IMR-90 (cell line): ENCODE measurements at regions not wholly inside any gene's neighbourhood (a gene's known extent, or its start where the extent isn't known, plus 50 kb on each side); places are given as distances from the start of the nearest gene placed in this dataset.

Experiments
- ATAC-seq: fragments of 200-7000 bp; cut with Tn5 transposase; 2 replicates; pipeline ENCODE4 v1.9.1; 2020; ENCODE audit warnings: low read depth, mild to moderate bottlenecking, moderate library complexity
- BruUV-seq: library from RNA; stranded (reverse); fragments of 400-500 nt; replicated peaks from 2 replicates; lab custom pipeline; 2021; lab: Mats Ljungman, UMichigan
- CTCF ChIA-PET: fragments of 300-600 bp; formaldehyde crosslinking; extraction: SDS; loops from one replicate; lab custom pipeline; 2021; ENCODE audit warnings: antibody characterized with exemption; lab: Yijun Ruan, JAX
- POLR2A ChIA-PET: fragments of 300-600 bp; sonication (Branson Sonifier 250); formaldehyde crosslinking; loops from one replicate; lab custom pipeline; 2022; ENCODE audit warnings: antibody characterized with exemption; ENCODE audit not compliant: unreplicated experiment; lab: Charles Lee
- DNase-seq: peaks from one replicate; pipeline ENCODE4 v3.0.0; 2013
- H2AFZ ChIP-seq: replicated peaks from 2 replicates; pipeline ENCODE3; 2013; ENCODE audit warnings: low read length, mild to moderate bottlenecking; ENCODE audit not compliant: poor library complexity
- H2AK5ac ChIP-seq: 2 replicates; pipeline ENCODE4 v1.6.1; 2013; ENCODE audit warnings: low read depth, low read length, inconsistent platforms
- H2AK9ac ChIP-seq: replicated peaks from 2 replicates; pipeline ENCODE3; 2013; ENCODE audit warnings: mild to moderate bottlenecking, low read depth, low read length, moderate library complexity; ENCODE audit not compliant: poor library complexity
- H2BK120ac ChIP-seq: 2 replicates; pipeline ENCODE4 v1.6.1; 2013; ENCODE audit warnings: low read depth, low read length, inconsistent platforms
- H2BK15ac ChIP-seq: 3 replicates; pipeline ENCODE4 v1.6.1; 2013; ENCODE audit warnings: low read depth, low read length, inconsistent platforms
- H2BK20ac ChIP-seq: 2 replicates; pipeline ENCODE4 v1.6.1; 2013; ENCODE audit warnings: low read depth, mild to moderate bottlenecking, inconsistent platforms, low read length, moderate library complexity
- H2BK5ac ChIP-seq: 2 replicates; pipeline ENCODE4 v1.6.1; 2013; ENCODE audit warnings: mild to moderate bottlenecking, low read depth, low read length, inconsistent platforms; ENCODE audit not compliant: poor library complexity, severe bottlenecking
- H3K14ac ChIP-seq: replicated peaks from 2 replicates; pipeline ENCODE4 v1.6.1; 2013; ENCODE audit warnings: low read depth, low read length, inconsistent platforms
- H3K18ac ChIP-seq: 2 replicates; pipeline ENCODE4 v1.6.1; 2013; ENCODE audit warnings: low read depth, low read length, control low read depth
- H3K23ac ChIP-seq: 2 replicates; pipeline ENCODE4 v1.6.1; 2013; ENCODE audit warnings: low read depth, low read length, inconsistent platforms
- H3K27ac ChIP-seq: 2 replicates; pipeline ENCODE4 v1.5.1; 2013; ENCODE audit warnings: mild to moderate bottlenecking, control low read depth, low read length; ENCODE audit not compliant: insufficient read depth
- H3K27me3 ChIP-seq: 2 replicates; pipeline ENCODE4 v1.6.1; 2013; ENCODE audit warnings: low read length; ENCODE audit not compliant: control insufficient read depth, insufficient read depth
- H3K36me3 ChIP-seq: 2 replicates; pipeline ENCODE4 v1.6.1; 2013; ENCODE audit warnings: low read length, mixed read lengths; ENCODE audit not compliant: control insufficient read depth, insufficient read depth
- H3K4ac ChIP-seq: 2 replicates; pipeline ENCODE4 v1.6.1; 2013; ENCODE audit warnings: low read depth, low read length, inconsistent platforms
- H3K4me1 ChIP-seq: 2 replicates; pipeline ENCODE4 v1.6.1; 2013; ENCODE audit warnings: low read length, mixed read lengths; ENCODE audit not compliant: control insufficient read depth, insufficient read depth
- H3K4me2 ChIP-seq: 2 replicates; pipeline ENCODE4 v1.6.1; 2013; ENCODE audit warnings: low read depth, mild to moderate bottlenecking, control low read depth, low read length, moderate library complexity
- H3K4me3 ChIP-seq: 2 replicates; pipeline ENCODE4 v1.5.1; 2013; ENCODE audit warnings: low read depth, mild to moderate bottlenecking, control low read depth, low read length, moderate library complexity; ENCODE audit not compliant: insufficient read depth
- H3K56ac ChIP-seq: 2 replicates; pipeline ENCODE4 v1.6.1; 2013; ENCODE audit warnings: low read length, inconsistent platforms; ENCODE audit not compliant: insufficient read depth; ENCODE audit errors: extremely low read depth
- H3K79me1 ChIP-seq, 2 experiments: 2 replicates each; pipeline ENCODE4 v1.6.1; 2013; ENCODE audit warnings: low read length in 2 of 2, inconsistent platforms in 1 of 2, low read depth in 1 of 2
- H3K9ac ChIP-seq: 2 replicates; pipeline ENCODE4 v1.6.1; 2013; ENCODE audit warnings: low read depth, low read length, control low read depth
- H3K9me1 ChIP-seq: 2 replicates; pipeline ENCODE4 v1.6.1; 2013; ENCODE audit warnings: low read length, inconsistent platforms; ENCODE audit not compliant: insufficient read depth
- H3K9me3 ChIP-seq: 2 replicates; pipeline ENCODE4 v1.6.1; 2013; ENCODE audit warnings: low read length; ENCODE audit not compliant: control insufficient read depth, insufficient read depth
- H4K20me1 ChIP-seq: 2 replicates; pipeline ENCODE4 v1.6.1; 2013; ENCODE audit warnings: low read length, inconsistent platforms; ENCODE audit not compliant: insufficient read depth
- H4K5ac ChIP-seq: 2 replicates; pipeline ENCODE4 v1.6.1; 2013; ENCODE audit warnings: mild to moderate bottlenecking, low read depth, low read length, control low read depth
- H4K8ac ChIP-seq, 2 experiments: 2 replicates each; pipeline ENCODE4 v1.6.1; 2013; ENCODE audit warnings: low read depth in 2 of 2, low read length in 2 of 2, control low read depth in 1 of 2, inconsistent platforms in 1 of 2
- H4K91ac ChIP-seq: 2 replicates; pipeline ENCODE4 v1.6.1; 2013; ENCODE audit warnings: low read depth, low read length, inconsistent platforms; ENCODE audit not compliant: insufficient read depth
- BHLHE40 ChIP-seq: fragments of 150-350 bp; IDR thresholded peaks from 2 replicates; pipeline ENCODE4 v1.6.1; 2016; ENCODE audit warnings: mild to moderate bottlenecking, low read depth, low read length
- CEBPB ChIP-seq: IDR thresholded peaks from 2 replicates; pipeline ENCODE4 v1.6.1; 2012; ENCODE audit warnings: low read depth, low read length, improper control_type of control experiment
- CHD1 ChIP-seq: IDR thresholded peaks from 2 replicates; pipeline ENCODE4 v1.6.1; 2012; ENCODE audit warnings: low read depth, low read length, improper control_type of control experiment
- CTCF ChIP-seq: conservative IDR thresholded peaks from 2 replicates; pipeline ENCODE4 v1.5.1; 2012; ENCODE audit warnings: mild to moderate bottlenecking, low read depth, low read length, improper control_type of control experiment
- FOS ChIP-seq: fragments of 150-350 bp; IDR thresholded peaks from 2 replicates; pipeline ENCODE4 v1.6.1; 2016; ENCODE audit warnings: low read depth, low read length
- MAFK ChIP-seq: IDR thresholded peaks from 2 replicates; pipeline ENCODE4 v1.6.1; 2012; ENCODE audit warnings: low read depth, low read length, improper control_type of control experiment
- MAZ ChIP-seq: IDR thresholded peaks from 2 replicates; pipeline ENCODE4 v1.6.1; 2012; ENCODE audit warnings: low read depth, mild to moderate bottlenecking, low read length, improper control_type of control experiment, moderate library complexity, borderline replicate concordance
- MXI1 ChIP-seq: IDR thresholded peaks from 2 replicates; pipeline ENCODE4 v1.6.1; 2012; ENCODE audit warnings: low read depth, mild to moderate bottlenecking, low read length, moderate library complexity, borderline replicate concordance
- NFE2L2 ChIP-seq: fragments of 150-350 bp; IDR thresholded peaks from 2 replicates; pipeline ENCODE4 v1.6.1; 2016; ENCODE audit warnings: low read depth, mild to moderate bottlenecking, low read length
- POLR2A ChIP-seq: IDR thresholded peaks from 2 replicates; pipeline ENCODE4 v1.6.1; 2012; ENCODE audit warnings: mild to moderate bottlenecking, low read depth, low read length
- RAD21 ChIP-seq: IDR thresholded peaks from 2 replicates; pipeline ENCODE4 v1.6.1; 2012; ENCODE audit warnings: low read length, improper control_type of control experiment
- RCOR1 ChIP-seq: IDR thresholded peaks from 2 replicates; pipeline ENCODE4 v1.6.1; 2012; ENCODE audit warnings: mild to moderate bottlenecking, low read length, improper control_type of control experiment; ENCODE audit not compliant: insufficient replicate concordance
- RFX5 ChIP-seq: IDR thresholded peaks from 2 replicates; pipeline ENCODE4 v1.8.0; 2012; ENCODE audit warnings: low read depth, mild to moderate bottlenecking, low read length, moderate library complexity
- SMC3 ChIP-seq: fragments of 150-350 bp; IDR thresholded peaks from 2 replicates; pipeline ENCODE4 v1.6.1; 2016; ENCODE audit warnings: low read depth, mild to moderate bottlenecking, antibody characterized with exemption, low read length, moderate library complexity
- WGBS, 2 experiments: methylation state at CpG; one replicate each; pipeline versions ENCODE4 v1.1.5 to v1.1.7; 2013; ENCODE audit warnings: missing lambda C conversion rate in 2 of 2; ENCODE audit not compliant: insufficient read length in 1 of 2; ENCODE audit errors: extremely low coverage in 2 of 2; 5-methylcytosine and 5-hydroxymethylcytosine counted together
- dilution Hi-C: fragments of 300-500 bp; cut with HindIII; formaldehyde crosslinking; loops from one replicate; pipeline ENCODE4 v1.14.3; 2018; ENCODE audit warnings: low sequenced_read_pairs; ENCODE audit not compliant: unreplicated experiment
- in situ Hi-C: fragments of 300-500 bp; cut with MboI; formaldehyde crosslinking; loops from 3 replicates; pipeline ENCODE4 v1.14.3; 2019; ENCODE audit warnings: low sequenced_read_pairs, inconsistent platforms, mixed read lengths
- intact Hi-C: fragments of 100-400 bp; cut with micrococcal nuclease; formaldehyde crosslinking; loops from 2 replicates; pipeline ENCODE4 v1.10.0; 2022
- TF ChIP-seq, protein P1 (sequence below): fragments of 150-350 bp; IDR thresholded peaks from 2 replicates; pipeline ENCODE4 v1.6.1; 2017; ENCODE audit warnings: mild to moderate bottlenecking, antibody characterized with exemption, low read length, low read depth
- TF ChIP-seq, protein P2 (sequence below): fragments of 150-350 bp; IDR thresholded peaks from 2 replicates; pipeline ENCODE4 v1.6.1; 2016; ENCODE audit warnings: low read depth, mild to moderate bottlenecking, low read length, moderate library complexity, borderline replicate concordance

DNA sequence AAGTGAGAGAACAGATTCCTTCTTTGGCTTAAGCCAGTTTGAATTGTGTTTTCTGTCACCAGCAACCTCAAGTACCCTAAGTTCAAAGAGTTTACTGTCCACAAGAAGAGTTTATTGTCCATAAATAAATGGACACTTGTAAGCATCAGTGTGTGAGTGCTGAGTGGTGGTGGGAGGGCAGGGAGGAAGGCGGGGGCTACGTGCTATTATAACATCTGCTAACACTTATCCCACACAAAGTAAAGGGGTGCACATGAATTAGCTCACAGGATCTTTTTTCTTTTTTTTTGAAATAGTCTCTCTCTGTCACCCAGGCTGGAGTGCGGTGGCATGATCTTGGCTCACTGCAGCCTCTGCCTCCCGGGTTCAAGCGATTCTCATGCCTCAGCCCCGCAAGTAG is 87.2 kb downstream of the MICALL2 start:
- no CpG with 5 or more reads among the region's 6 CpGs for WGBS, 2 experiments
- TF ChIP-seq RAD21 (no peak), BHLHE40 (no peak), CEBPB (no peak), FOS (no peak), SMC3 (no peak), POLR2A (no peak), MAFK (no peak), CHD1 (no peak), MXI1 (no peak), RFX5 (no peak), MAZ (no peak), NFE2L2 (no peak), RCOR1 (no peak), CTCF (no peak)
- TF ChIP-seq, protein P1, sequence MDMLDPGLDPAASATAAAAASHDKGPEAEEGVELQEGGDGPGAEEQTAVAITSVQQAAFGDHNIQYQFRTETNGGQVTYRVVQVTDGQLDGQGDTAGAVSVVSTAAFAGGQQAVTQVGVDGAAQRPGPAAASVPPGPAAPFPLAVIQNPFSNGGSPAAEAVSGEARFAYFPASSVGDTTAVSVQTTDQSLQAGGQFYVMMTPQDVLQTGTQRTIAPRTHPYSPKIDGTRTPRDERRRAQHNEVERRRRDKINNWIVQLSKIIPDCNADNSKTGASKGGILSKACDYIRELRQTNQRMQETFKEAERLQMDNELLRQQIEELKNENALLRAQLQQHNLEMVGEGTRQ = no peak
- TF ChIP-seq, protein P2, sequence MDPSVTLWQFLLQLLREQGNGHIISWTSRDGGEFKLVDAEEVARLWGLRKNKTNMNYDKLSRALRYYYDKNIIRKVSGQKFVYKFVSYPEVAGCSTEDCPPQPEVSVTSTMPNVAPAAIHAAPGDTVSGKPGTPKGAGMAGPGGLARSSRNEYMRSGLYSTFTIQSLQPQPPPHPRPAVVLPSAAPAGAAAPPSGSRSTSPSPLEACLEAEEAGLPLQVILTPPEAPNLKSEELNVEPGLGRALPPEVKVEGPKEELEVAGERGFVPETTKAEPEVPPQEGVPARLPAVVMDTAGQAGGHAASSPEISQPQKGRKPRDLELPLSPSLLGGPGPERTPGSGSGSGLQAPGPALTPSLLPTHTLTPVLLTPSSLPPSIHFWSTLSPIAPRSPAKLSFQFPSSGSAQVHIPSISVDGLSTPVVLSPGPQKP = no peak
- Histone ChIP-seq H2BK15ac (no peak overlapping the region), H2BK20ac (no peak overlapping the region), H4K8ac (no peak overlapping the region), H2BK120ac (no peak overlapping the region), H3K14ac (no peak overlapping the region), H3K18ac (no peak overlapping the region), H2BK5ac (no peak overlapping the region), H4K5ac (no peak overlapping the region), H3K23ac (no peak overlapping the region), H4K20me1 (no peaks in the 10 kb centered on the region; the same call in 1 of the 2 replicates), H3K4me1 (no peaks in the 10 kb centered on the region), H2AK9ac (no peak overlapping the region), H3K4ac (no peak overlapping the region), H3K79me1 (no peaks in the 10 kb centered on the region), H3K9ac (no peak overlapping the region), H3K27ac (no peak overlapping the region), H3K4me3 (no peak overlapping the region), H3K36me3 (no peaks in the 10 kb centered on the region), H4K91ac (no peak overlapping the region), H3K27me3 (peaks cover 74% of the 10 kb centered on the region), H2AFZ (no peak overlapping the region), H3K56ac (no peak overlapping the region), H2AK5ac (no peak overlapping the region), H3K4me2 (no peak overlapping the region), H3K9me3 (no peaks in the 10 kb centered on the region), H3K9me1 (no peaks in the 10 kb centered on the region)
- DNase-seq (no peak), ATAC-seq (no peak)
- intact Hi-C loops = no loop called here
- POLR2A ChIA-PET = no interaction called here
- dilution Hi-C loops = no loop called here
- no TSS peak for BruUV-seq
- in situ Hi-C loops = no loop called here
- CTCF ChIA-PET = no interaction called here
